Stimulated activated CD8-positive, alpha-beta memory T cell treated with anti-CD3 and anti-CD28 coated beads, Interleukin-7, amount 100 ng/mL, for 1 hour (primary cell): ENCODE measurements at regions not wholly inside any gene's neighbourhood (a gene's known extent, or its start where the extent isn't known, plus 50 kb on each side); places are given as distances from the start of the nearest gene placed in this dataset.
"Not testable (repeated sequence)": the region's sequence is repeated elsewhere in the genome, so short reads cannot be mapped to it uniquely, and the experiment has no call there.

ENCODE experiments used
- DNase-seq, 2 donors: peaks; one replicate each; pipeline ENCODE4 v3.0.0-alpha.2; 2020; ENCODE audit warnings: low read depth in 2 of 2

- no peak for DNase-seq
Measured at GRCh38 chrX:38940547-38940946, 139.3 kb downstream of the MID1IP1 start.

GRCh38 chrX:38941675-38942074 is 140.4 kb downstream of the MID1IP1 start:
- DNase-seq, result no peak

GRCh38 chrX:38943120-38943519 is 141.9 kb downstream of the MID1IP1 start:
- DNase-seq, result no peak

DNA sequence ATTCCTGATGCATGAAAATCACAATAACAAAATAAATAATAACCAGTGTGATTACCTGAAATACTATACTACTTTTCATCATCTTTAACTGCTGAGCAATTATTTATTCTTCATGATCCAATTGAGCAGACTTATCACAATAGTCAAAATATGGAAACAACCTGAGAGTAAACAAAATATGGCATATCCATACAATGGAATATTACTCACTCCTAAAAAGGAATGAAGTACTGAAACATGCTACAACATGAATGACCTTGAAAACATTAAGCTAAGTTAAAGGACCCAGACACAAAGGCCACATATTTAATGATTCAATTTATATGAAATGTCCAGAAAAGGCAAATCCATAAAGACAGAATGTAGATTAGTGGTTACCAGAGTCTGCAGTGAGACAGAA is 146.8 kb downstream of the MID1IP1 start:
- no peak for DNase-seq

GRCh38 chrX:38954520-38954919 is 153.3 kb downstream of the MID1IP1 start:
- no peak for DNase-seq

- no peak for DNase-seq
Measured at GRCh38 chrX:38959736-38960135, 158.5 kb downstream of the MID1IP1 start.

DNA sequence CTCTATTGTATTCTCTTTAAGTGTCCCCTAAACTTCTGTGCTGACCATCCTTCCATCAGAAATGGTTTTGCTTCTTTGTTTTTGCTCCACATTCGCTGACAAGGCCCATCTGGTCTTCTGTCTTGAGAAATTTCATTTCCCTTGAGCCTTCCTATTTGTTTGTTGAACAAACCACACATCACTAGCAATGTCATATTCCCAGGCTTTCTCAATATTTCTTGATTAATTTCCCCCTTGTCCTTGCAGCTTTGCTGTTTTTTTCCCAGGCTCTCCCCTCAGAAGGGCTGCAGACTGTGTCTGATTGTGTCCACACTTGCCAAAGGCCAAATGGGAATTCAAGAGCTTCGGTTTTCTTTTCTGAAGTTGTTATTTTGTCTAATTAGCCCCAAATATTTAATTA is 158.9 kb downstream of the MID1IP1 start:
- DNase-seq, result no peak

DNA sequence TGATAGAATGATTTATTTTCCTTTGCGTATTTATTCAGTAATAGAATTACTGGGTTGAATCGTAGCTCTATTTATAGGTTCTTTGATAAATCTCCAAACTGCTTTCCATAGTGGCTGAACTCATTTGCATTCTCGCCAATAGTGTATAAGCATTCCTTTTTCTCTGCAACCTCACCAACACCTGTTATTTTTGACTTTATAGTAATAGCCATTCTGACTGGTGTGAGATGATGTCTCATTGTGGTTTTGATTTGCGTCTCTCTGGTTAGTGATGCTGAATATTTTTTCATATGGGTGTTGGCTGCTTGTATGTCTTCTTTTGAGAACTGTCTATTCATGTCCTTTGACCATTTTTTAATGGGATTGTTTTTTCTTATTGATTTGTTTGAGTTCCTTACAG is 160.7 kb downstream of the MID1IP1 start:
- DNase-seq, result no peak

- not testable (repeated sequence) for DNase-seq
Measured at GRCh38 chrX:38963244-38963643, 162.0 kb downstream of the MID1IP1 start.

DNA sequence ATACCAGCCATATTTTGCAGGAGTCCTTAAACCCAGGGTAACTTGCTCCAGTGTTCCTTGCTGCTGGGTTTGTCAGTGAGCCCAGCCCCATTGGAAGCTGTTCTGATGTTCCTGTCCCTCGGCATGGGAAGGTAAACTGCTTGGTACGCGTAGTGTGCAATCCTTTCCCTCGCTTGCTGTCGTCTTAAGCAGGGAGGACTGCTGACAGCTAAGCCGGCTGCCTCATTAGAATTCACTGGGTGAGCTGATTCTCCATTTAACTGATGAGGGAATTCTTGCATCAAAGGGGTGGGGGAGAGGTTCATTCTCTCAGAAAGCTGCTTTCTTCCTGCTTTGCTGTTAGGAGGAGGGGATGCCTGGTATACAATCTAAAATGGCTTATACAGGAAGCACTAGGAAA is 164.6 kb downstream of the MID1IP1 start:
- no peak for DNase-seq

DNA sequence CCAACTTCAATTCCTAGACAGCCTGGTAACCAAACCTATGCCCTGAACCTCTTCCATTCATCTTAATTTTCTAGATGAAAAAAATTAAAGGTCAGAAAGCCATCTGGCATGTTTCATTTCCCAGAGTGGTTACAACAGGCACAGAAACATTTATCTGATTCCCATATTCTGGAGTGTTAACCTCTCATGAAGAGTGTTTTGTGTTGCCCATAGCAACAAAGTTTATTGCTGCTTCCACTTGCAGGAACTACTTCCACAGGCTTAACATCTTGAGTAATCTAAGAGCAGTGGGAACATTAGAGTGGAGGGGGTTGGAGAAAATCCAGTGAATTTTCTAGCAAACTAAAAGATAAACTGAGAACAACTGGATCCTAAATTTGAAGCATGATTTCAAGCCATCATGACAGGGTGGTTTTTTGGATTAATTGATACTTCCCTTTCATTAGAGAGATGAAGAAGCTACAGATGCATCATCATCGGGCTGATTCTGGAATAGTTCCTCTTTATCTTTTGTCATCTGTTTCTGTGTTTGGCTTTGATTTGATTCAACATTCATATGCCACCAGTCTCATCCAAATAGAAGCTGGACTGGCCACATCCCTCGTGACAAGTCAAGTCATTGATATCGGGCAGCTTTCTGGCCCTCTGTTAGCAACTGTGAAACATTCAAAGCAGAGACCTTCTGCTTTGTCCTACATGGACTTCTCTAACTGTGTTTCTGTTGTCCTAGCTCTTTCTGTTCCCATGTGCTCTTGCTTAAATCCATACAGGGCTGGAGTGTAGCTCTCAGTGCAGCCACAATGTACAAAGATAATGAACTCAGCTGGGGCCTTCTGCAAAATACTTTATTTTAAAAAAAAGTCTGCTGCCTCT is 167.3 kb downstream of the MID1IP1 start:
- DNase-seq, result no peak

DNA sequence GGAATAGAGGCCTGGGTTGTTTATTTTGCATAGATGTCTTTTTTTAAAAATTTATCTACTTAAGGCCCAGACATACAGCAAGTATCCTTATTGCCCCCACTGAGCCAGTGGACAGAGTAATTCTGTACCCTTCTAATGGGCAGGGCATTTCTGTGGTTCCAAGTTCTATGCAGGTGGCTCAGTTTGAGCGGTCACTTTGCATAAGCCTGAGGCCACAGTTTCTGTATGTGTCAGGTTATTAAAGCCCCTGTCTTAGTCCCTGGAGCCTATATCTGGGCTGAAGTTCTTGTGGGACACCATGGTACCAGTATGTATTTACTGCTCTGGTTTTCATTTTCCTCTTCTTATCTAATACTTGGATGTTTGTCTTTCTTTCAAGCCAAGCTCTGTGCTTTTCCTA is 168.8 kb downstream of the MID1IP1 start:
- DNase-seq, result no peak

DNA sequence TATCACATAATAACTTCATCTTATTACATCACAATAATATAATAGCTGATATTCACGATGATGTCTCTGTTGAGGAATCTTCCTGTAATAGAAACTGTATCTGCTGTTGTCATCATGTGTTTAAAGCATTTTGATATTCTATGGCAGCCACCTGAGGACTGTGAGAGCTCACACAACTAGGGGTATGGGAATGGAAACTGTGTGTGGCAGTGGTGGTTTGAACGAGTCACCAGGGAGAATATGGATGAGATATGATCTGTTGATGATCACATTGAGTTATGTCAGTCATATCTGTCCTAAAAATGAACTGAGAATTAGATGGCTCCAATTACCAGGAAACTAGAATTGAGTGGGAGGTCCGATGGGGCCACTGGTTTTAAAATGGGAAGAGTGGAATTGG is 169.6 kb downstream of the MID1IP1 start:
- DNase-seq, result no peak

GRCh38 chrX:38973322-38973721 is 172.1 kb downstream of the MID1IP1 start:
- DNase-seq, result no peak

- DNase-seq, result no peak
Measured at GRCh38 chrX:38974542-38974941, 173.3 kb downstream of the MID1IP1 start.

DNA sequence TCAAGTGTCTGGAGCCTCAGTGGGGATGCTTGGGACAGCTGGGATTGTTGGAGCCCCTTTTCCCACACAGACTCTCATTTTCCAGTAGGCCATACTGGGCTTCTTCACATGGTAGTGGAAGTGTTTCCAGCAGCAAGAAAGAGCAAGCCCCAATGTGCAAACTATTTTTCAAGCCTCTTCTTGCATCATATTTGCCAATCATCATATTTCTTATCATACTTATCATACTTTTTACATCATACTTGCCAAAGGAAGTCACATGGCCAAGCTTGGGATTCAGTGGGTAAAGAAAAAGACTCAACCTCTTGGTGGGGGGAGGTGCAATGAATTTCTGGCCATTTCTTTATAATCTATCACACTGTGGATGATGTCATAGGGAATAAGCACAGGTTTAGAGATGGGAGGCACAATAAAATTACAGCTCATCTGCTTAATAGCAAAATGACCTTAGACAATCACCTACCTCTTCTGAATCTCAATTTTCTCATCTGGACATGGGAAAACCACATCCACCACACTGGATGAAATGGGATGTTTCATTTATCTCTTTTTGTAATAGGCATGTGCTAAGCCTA is 174.2 kb downstream of the MID1IP1 start:
- no peak for DNase-seq

- no peak for DNase-seq
Measured at GRCh38 chrX:38982370-38982769, 181.1 kb downstream of the MID1IP1 start.

GRCh38 chrX:38982843-38983242 is 181.6 kb downstream of the MID1IP1 start:
- no peak for DNase-seq

- no peak for DNase-seq
Measured at GRCh38 chrX:38985375-38985774, 184.1 kb downstream of the MID1IP1 start.

- no peak for DNase-seq
Measured at GRCh38 chrX:38985945-38986344, 184.7 kb downstream of the MID1IP1 start.

GRCh38 chrX:38986586-38986985 is 185.3 kb downstream of the MID1IP1 start:
- no peak for DNase-seq

- no peak for DNase-seq
Measured at GRCh38 chrX:38987198-38987651, 186.0 kb downstream of the MID1IP1 start.

GRCh38 chrX:38988301-38988700 is 187.0 kb downstream of the MID1IP1 start:
- no peak for DNase-seq
